Adrenal gland (tissue), 9 donors: ENCODE measurements at regions not wholly inside any gene's neighbourhood (a gene's known extent, or its start where the extent isn't known, plus 50 kb on each side); places are given as distances from the start of the nearest gene placed in this dataset.

ENCODE experiments used
- DNase-seq, 7 donors: peaks; one replicate each; pipeline ENCODE4 v3.0.0-alpha.2; 2019 to 2020
- H3K27ac ChIP-seq, 5 donors: fragments of 200-600 bp; sonication (generic) in 4 of 5; 1 replicate in 3 of 5; 2 replicates in 2 of 5; pipeline versions ENCODE4 v1.5.1 to v1.8.0; 2016 to 2020; ENCODE audit warnings: mild to moderate bottlenecking in 1 of 5
- H3K27me3 ChIP-seq: fragments of 200-600 bp; 2 replicates; pipeline ENCODE4 v1.8.0; 2021
- H3K36me3 ChIP-seq, 2 donors: fragments of 200-600 bp; replicated peaks in 1 of 2; 1 replicate in 1 of 2; 2 replicates in 1 of 2; pipeline versions ENCODE4 v1.5.1 to v1.8.0; 2018 to 2022
- H3K4me1 ChIP-seq, 2 donors: fragments of 200-600 bp; replicated peaks in 1 of 2; 1 replicate in 1 of 2; 2 replicates in 1 of 2; pipeline versions ENCODE4 v1.5.1 to v1.8.0; 2018 to 2021
- H3K4me3 ChIP-seq, 4 donors: fragments of 200-600 bp; sonication (generic) in 3 of 4; one replicate each; pipeline ENCODE4 v1.5.1; 2016 to 2018
- H3K9me3 ChIP-seq, 3 donors: fragments of 200-600 bp; sonication (generic) in 1 of 3; replicated peaks in 1 of 3; 1 replicate in 2 of 3; 2 replicates in 1 of 3; pipeline versions ENCODE4 v1.5.1 to v1.8.0; 2016 to 2021
- POLR2A ChIP-seq, 2 donors: fragments of 450-650 bp; IDR thresholded peaks; one replicate each; pipeline ENCODE4 v1.6.1; 2017; ENCODE audit warnings: antibody characterized with exemption in 2 of 2, mild to moderate bottlenecking in 2 of 2, moderate library complexity in 1 of 2
- WGBS, 4 donors: extraction: QIAGEN DNeasy Blood & Tissue Kit in 2 of 4; methylation state at CpG; one replicate each; pipeline versions ENCODE4 v1.1.5 to v1.1.7; 2013 to 2017; 5-methylcytosine and 5-hydroxymethylcytosine counted together
- intact Hi-C, 2 donors: fragments of 100-400 bp; cut with DNase I; formaldehyde crosslinking; loops; one replicate each; pipeline versions ENCODE4 v1.14.1 to v1.15.0; 2022 to 2023
- TF ChIP-seq, protein P1 (sequence below), 6 experiments: fragments of 450-650 bp in 4 of 6; fragments of 200-600 bp in 2 of 6; sonication (generic) in 1 of 6; IDR thresholded peaks; 1 replicate in 5 of 6; 2 replicates in 1 of 6; pipeline versions ENCODE4 v1.5.1 to v1.8.0; 2016 to 2021; ENCODE audit warnings: antibody characterized with exemption in 6 of 6, mild to moderate bottlenecking in 2 of 6, moderate library complexity in 1 of 6
- donor health status: healthy with polysubstance abuse.
- donor health status: Bipolar disorder and iron deficiency.
- donor health status: DM: yes; HTN: yes; CAD: no.
- donor health status: DM: no; HTN: no; CAD: no.
- donor health status: DM: no; HTN: no; CAD: no.

DNA sequence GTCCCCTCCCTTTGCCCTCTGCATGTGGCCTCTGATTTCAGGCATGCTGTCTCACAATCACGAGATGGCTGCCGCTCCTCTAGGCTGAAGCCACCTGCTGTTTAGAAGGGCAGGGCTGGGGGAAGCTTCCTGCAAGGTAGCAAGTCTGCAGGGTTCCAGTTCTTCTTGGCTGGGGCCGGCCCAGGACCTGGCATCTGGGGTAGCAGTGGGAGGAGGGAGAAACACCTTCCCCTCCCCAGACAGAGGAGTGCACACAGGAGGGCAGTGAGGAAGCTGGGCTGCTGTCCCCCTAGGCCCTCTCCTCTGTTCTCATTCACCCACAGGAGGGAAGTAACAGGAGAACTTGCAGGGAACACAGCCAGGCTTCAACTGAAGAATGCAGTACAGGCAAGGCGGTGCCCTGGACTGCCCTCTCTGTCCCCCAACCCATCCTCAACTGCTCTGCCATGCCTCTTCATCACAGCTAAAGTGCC, 345.9 kb upstream of the HS6ST1 start:
- Histone ChIP-seq H3K27me3 (no peaks in the 10 kb centered on the region), H3K9me3 (no peaks in the 10 kb centered on the region)

DNA sequence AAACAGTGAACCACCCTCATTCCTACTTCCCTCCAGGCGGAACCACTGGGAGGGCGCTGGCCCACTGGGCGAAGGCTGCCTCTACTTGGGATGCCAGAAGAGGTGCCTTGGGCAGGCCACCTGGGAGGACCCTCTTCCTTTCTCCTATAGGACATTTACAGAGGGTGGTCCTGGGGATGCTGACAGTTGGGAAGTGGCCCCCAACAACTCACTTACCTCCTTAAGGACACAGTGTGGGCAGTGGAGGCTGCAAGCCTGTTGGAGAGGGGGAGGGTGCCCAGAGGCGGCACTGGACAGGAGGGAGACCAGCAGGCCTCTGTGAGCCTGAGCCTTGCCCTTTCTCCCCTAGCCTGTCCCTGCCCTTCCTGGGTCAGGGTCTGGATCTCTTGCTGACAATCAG, 346.4 kb upstream of the HS6ST1 start:
- DNase-seq: peak in 1 of 7 donors; percentile 14
- 94 to 96% (median 95%) methylated on average over 3 to 4 of the region's 4 CpGs for WGBS, 4 donors
- intact Hi-C loops: no loop called here

More for the DNA sequence above, 345.9 kb upstream of the HS6ST1 start:
- Histone ChIP-seq H3K4me1 (no peaks in the 10 kb centered on the region), H3K36me3 (no peaks in the 10 kb centered on the region), H3K27ac (no peak overlapping the region), H3K4me3 (no peak overlapping the region)
- peak in 2 of 7 donors; percentile 11 to 30 for DNase-seq
- intact Hi-C loops: no loop called here
- 57 to 89% (median 74%) methylated on average over 1 to 4 of the region's 4 CpGs for WGBS, 4 donors
- TF ChIP-seq POLR2A (IDR thresholded peaks at IDR 0.05): no peak
- TF ChIP-seq, protein P1, sequence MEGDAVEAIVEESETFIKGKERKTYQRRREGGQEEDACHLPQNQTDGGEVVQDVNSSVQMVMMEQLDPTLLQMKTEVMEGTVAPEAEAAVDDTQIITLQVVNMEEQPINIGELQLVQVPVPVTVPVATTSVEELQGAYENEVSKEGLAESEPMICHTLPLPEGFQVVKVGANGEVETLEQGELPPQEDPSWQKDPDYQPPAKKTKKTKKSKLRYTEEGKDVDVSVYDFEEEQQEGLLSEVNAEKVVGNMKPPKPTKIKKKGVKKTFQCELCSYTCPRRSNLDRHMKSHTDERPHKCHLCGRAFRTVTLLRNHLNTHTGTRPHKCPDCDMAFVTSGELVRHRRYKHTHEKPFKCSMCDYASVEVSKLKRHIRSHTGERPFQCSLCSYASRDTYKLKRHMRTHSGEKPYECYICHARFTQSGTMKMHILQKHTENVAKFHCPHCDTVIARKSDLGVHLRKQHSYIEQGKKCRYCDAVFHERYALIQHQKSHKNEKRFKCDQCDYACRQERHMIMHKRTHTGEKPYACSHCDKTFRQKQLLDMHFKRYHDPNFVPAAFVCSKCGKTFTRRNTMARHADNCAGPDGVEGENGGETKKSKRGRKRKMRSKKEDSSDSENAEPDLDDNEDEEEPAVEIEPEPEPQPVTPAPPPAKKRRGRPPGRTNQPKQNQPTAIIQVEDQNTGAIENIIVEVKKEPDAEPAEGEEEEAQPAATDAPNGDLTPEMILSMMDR (IDR thresholded peaks at IDR 0.05): no peak

DNA sequence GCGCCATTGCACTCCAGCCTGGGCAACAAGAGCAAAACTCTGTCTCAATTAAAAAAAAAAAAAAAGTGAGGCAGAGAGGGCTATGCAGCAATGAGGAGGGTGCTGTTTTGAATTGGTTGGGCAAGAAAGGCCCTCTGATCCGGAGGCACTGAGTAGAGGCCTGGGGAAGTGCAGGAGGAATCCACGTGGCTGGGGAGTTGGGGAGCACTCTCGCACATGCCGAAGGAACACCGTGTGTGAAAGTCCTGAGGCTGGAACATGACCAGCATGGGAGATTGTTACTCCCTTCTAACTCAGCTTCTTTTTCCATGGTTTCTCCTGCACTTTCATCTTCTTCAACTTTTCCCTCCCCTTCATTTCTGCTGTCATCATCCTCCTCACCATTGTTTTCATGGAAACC, 347.9 kb upstream of the HS6ST1 start:
- Histone ChIP-seq H3K27ac (no peak overlapping the region), H3K4me1 (no peaks in the 10 kb centered on the region), H3K36me3 (no peaks in the 10 kb centered on the region), H3K27me3 (no peaks in the 10 kb centered on the region), H3K4me3 (no peak overlapping the region), H3K9me3 (no peaks in the 10 kb centered on the region)
- TF ChIP-seq, protein P1 (IDR thresholded peaks at IDR 0.05): no peak
- TF ChIP-seq POLR2A (IDR thresholded peaks at IDR 0.05): no peak
- intact Hi-C loops: no loop called here
- WGBS, 4 donors: 88 to 95% (median 90%) methylated on average over 6 of the region's 6 CpGs
- no peak for DNase-seq

More for the DNA sequence above, 346.4 kb upstream of the HS6ST1 start:
- Histone ChIP-seq H3K27ac (no peak overlapping the region), H3K4me1 (no peaks in the 10 kb centered on the region), H3K27me3 (no peaks in the 10 kb centered on the region), H3K4me3 (no peak overlapping the region), H3K9me3 (no peaks in the 10 kb centered on the region), H3K36me3 (no peaks in the 10 kb centered on the region)
- TF ChIP-seq, protein P1 (IDR thresholded peaks at IDR 0.05): no peak
- TF ChIP-seq POLR2A (IDR thresholded peaks at IDR 0.05): no peak

DNA sequence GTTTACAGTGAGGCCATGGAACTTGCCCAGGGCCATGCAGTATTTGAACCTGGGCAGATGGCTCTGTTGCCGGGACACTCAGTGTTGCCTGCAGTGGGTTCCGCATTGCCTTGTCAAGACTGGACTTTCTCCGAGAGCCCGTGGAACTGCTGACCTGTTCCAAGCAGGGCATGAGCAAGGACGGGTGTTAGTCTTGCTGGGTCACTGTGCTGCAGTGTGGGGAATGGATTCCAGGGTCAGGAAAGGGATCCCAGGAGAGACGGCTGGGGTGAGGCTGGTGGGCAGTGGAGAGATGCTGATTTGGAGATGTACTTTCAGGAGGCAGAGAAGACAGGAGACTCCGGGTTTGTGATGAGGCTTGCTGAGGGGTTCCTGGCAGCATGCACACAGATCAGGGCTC, 348.7 kb upstream of the HS6ST1 start:
- H3K27ac ChIP-seq: no peak overlapping the region
- H3K27me3 ChIP-seq: no peaks in the 10 kb centered on the region
- no peak overlapping the region for H3K4me3 ChIP-seq
- DNase-seq: peak in 2 of 7 donors; percentile 8 to 18
- H3K36me3 ChIP-seq: no peaks in the 10 kb centered on the region
- no peaks in the 10 kb centered on the region for H3K4me1 ChIP-seq
- 83 to 97% (median 86%) methylated on average over 6 to 7 of the region's 7 CpGs for WGBS, 4 donors
- TF ChIP-seq, protein P1 (IDR thresholded peaks at IDR 0.05): no peak
- TF ChIP-seq POLR2A (IDR thresholded peaks at IDR 0.05): no peak
- H3K9me3 ChIP-seq: no peaks in the 10 kb centered on the region
- intact Hi-C loops: no loop called here
